ENCODE measurements at regions not wholly inside any gene's neighbourhood (a gene's known extent, or its start where the extent isn't known, plus 50 kb on each side); places are given as distances from the start of the nearest gene placed in this dataset.

DNA sequence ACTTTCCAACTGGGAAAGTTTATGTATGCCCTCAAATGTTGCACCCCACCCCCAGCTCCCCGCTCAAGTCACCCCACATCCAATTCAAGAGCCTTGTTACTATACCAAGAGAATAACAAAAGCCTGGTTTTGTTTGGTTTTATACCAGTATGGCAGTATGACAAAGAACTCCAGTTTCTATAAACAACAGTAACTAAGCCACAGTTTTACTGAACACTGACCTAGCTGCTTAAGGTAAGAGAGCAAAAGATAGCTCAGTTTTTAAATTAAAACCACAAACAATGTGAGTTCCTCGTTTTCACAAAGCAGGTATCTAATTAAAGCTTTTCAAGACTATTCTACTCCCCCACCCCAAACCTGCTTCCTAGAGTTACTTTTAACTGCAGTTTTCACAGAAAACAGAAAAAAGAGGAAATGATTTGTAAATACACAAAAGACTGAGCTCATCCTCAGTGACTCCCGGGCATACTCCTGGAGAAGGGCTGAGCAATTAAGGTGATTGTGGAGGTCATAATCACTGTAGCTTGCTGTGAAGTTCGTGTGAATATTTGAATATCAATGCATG lies 59.3 kb upstream of the LHX8 start:
- no peaks in the 10 kb centered on the region for H3K36me3 Mint-ChIP-seq (ENCODE audit: low read depth)
- intact Hi-C loops (cut with micrococcal nuclease), result no loop called here
- H3K4me3 Mint-ChIP-seq, result no peak overlapping the region
- H3K27me3 Mint-ChIP-seq, result no peaks in the 10 kb centered on the region
- H3K9me3 Mint-ChIP-seq, result no peaks in the 10 kb centered on the region
- H3K27ac Mint-ChIP-seq, result no peak overlapping the region
- no peaks in the 10 kb centered on the region for H3K4me1 Mint-ChIP-seq (ENCODE audit: low read depth)

DNA sequence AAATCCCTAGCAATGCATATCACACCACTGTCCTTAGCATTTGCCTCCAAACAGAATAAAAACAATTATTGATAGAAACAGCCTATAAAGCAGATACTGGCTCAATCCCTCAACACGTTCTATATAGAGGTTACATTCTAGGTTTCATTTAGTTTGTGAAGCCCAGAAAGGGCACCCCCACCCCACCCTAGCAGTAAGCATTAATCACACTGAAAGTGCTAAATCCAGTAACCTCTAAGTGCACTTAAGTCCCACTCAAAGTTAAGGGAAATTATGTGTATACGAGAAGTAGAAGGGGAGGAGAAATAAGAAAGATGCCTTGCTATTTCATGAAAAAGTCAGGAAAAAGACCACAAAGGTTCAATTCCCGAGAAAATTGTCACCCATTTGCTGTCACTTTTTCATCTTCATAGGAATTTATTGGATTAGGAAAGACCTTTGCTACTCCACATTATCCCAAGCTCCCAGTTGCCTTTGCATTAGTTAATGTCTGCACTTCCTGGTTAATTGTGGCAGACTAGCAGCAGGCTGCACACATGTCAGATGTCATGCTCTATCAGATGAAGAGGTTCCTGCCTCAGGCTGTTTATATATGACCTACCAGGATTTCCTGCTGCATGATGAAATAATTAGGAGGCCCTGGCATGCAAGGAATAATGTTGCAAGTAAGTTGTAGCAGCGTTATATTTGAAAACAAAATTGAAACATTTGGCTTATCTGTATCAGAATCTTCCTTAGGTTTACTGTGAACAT lies 54.5 kb upstream of the LHX8 start:
- H3K27ac Mint-ChIP-seq, result no peak overlapping the region
- no peaks in the 10 kb centered on the region for H3K36me3 Mint-ChIP-seq (ENCODE audit: low read depth)
- no peaks in the 10 kb centered on the region for H3K9me3 Mint-ChIP-seq
- H3K4me1 Mint-ChIP-seq (ENCODE audit: low read depth), result no peaks in the 10 kb centered on the region
- H3K4me3 Mint-ChIP-seq, result no peak overlapping the region
- intact Hi-C loops (cut with micrococcal nuclease), result no loop called here
- no peaks in the 10 kb centered on the region for H3K27me3 Mint-ChIP-seq

DNA sequence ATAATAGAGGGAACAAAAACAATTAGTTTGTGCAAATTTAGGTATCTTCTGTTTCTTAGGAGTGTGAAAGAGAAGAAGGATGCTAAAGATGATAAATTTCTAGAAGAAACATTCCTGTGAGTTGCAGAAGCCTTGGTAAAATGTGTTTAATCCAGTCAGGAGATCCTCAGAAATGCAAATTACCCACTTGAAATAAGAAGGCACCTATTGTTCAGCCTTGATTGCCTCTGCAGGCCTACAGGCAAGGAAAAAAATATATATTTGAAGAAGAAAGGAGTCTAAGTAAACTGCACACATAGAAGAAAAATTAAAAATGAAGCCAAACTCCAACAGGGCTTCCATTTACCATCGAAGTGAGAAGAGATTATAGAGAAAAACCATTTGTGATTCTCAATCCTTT lies 51.0 kb upstream of the LHX8 start:
- Mint-ChIP-seq H3K4me3 (no peak overlapping the region), H3K27me3 (no peaks in the 10 kb centered on the region), H3K36me3 (ENCODE audit: low read depth) (no peaks in the 10 kb centered on the region), H3K27ac (no peak overlapping the region), H3K9me3 (no peaks in the 10 kb centered on the region), H3K4me1 (ENCODE audit: low read depth) (no peaks in the 10 kb centered on the region)
- intact Hi-C loops (cut with micrococcal nuclease), result no loop called here

DNA sequence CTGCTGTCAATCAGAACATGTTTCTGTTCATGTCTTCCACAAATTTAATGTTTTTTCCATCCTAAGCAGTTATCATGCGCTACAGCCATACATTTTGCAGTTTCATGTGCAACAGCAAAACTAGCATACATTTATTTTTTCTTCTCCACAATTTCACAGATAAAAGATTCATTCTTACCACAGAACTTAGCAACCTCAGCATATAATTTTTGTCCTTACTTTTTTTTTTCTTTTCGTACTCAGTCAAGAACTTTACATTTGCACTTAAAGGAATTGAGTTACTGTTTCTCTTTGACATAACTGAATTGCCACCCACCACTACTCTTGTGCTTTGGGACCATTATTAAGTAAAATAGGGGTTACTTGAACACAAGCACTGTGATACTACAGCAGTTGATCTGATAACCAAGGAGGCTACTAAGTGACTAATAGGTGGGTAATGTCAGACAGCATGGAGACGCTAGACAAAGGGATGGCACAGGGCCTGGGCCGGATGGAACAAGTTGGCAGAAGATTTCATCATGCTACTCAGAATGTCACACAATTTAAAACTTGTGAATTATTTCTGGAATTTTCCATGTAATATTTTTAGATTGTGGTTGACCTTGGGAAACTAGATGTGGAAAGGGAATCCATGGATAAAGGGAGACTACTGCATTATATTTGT lies 50.2 kb upstream of the LHX8 start:
- Mint-ChIP-seq H3K4me1 (ENCODE audit: low read depth) (no peaks in the 10 kb centered on the region), H3K4me3 (no peak overlapping the region), H3K27me3 (no peaks in the 10 kb centered on the region), H3K36me3 (ENCODE audit: low read depth) (no peaks in the 10 kb centered on the region), H3K9me3 (no peaks in the 10 kb centered on the region), H3K27ac (no peak overlapping the region)
- intact Hi-C loops (cut with micrococcal nuclease), result no loop called here
